HG02970 (cell line): ENCODE measurements at regions not wholly inside any gene's neighbourhood (a gene's known extent, or its start where the extent isn't known, plus 50 kb on each side); places are given as distances from the start of the nearest gene placed in this dataset.

Source experiments
- ATAC-seq: cut with Tn5 transposase; IDR thresholded peaks from one replicate; pipeline ENCODE4 v1.9.1; 2021; ENCODE audit warnings: mild to moderate bottlenecking, moderate library complexity, moderate number of reproducible peaks; ENCODE audit not compliant: unreplicated experiment, low FRiP score

GRCh38 chr2:198203336-198204069, 399.1 kb downstream of the PLCL1 start:
- ATAC-seq = no peak
